ENCODE measurements at regions not wholly inside any gene's neighbourhood (a gene's known extent, or its start where the extent isn't known, plus 50 kb on each side); places are given as distances from the start of the nearest gene placed in this dataset.

GRCh38 chr3:59142556-59142955 lies 92.7 kb upstream of the CFAP20DC start:
- TF ChIP-seq CTCF (IDR thresholded peaks at IDR 0.05) (no peak), POLR2A (IDR thresholded peaks at IDR 0.05; ENCODE audit: low read depth) (no peak), EP300 (IDR thresholded peaks at IDR 0.05) (no peak)
